NB4 (cell line): ENCODE measurements at regions not wholly inside any gene's neighbourhood (a gene's known extent, or its start where the extent isn't known, plus 50 kb on each side); places are given as distances from the start of the nearest gene placed in this dataset.

Experiments
- CTCF ChIP-seq: IDR thresholded peaks from one replicate; pipeline ENCODE4 v1.5.1; 2012; ENCODE audit warnings: low read depth, low read length
- MAX ChIP-seq: IDR thresholded peaks from 2 replicates; pipeline ENCODE4 v1.6.1; 2011; ENCODE audit warnings: low read depth, low read length
- MYC ChIP-seq: IDR thresholded peaks from 2 replicates; pipeline ENCODE4 v1.6.1; 2011; ENCODE audit warnings: low read depth, low read length
- POLR2A ChIP-seq: IDR thresholded peaks from 2 replicates; pipeline ENCODE4 v1.6.1; 2011; ENCODE audit warnings: mild to moderate bottlenecking; ENCODE audit not compliant: insufficient read length; ENCODE audit errors: extremely low read depth

DNA sequence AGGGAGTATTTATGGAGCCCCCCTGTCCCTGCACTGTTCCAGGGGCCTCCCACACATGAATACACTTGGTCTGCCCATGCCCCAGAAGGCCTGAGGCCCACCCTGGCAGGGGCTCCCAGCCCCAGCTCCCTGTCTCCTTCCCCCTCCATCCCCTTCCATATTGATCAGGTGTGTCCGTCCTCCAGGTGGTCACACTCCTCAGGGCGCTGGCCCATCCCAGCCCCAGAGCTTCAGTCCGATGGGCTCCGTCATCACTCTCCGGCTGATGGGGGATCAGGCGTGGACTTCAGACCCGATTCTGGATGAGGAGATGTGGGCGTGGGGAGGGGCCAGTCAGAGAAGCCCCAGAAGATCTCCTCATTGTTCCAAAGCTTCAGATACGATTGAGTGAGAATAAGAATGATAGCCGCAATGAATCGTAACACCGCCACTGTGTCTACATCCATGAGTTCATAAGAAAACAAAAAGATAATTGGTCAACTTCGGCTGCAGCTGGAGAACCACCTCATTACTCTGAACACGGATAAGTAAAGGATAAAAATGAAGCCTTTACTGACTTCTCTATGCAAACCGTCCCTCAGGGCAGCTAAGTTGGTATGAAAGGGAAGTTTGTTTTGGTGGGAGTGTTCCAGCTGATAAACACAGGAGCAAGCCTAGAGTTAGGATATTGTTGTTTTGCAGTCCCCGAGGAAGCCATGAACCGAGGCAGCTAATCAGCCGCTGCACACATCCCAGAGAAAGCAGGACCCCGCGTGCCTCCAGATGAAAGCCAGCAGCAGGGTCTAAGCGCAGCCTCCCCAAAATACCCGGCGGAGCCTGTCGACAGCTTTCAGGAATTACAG, 279.5 kb downstream of the NDUFA10 start:
- TF ChIP-seq CTCF (no peak), POLR2A (no peak), MAX (no peak), MYC (no peak)
